Heart left ventricle (tissue), 13 donors: ENCODE measurements at regions not wholly inside any gene's neighbourhood (a gene's known extent, or its start where the extent isn't known, plus 50 kb on each side); places are given as distances from the start of the nearest gene placed in this dataset.

Experiments
- CTCF ChIP-seq, 12 donors: fragments of 200-600 bp; sonication (generic) in 4 of 12; IDR thresholded peaks; one replicate each; pipeline versions ENCODE4 v1.5.0 to v1.8.0; 2018 to 2022; ENCODE audit warnings: antibody characterized with exemption in 12 of 12, mild to moderate bottlenecking in 5 of 12
- POLR2A ChIP-seq, 2 donors: fragments of 450-650 bp; IDR thresholded peaks; one replicate each; pipeline ENCODE4 v1.6.1; 2017; ENCODE audit warnings: antibody characterized with exemption in 2 of 2, mild to moderate bottlenecking in 2 of 2, moderate library complexity in 2 of 2
- donor health status: ischemic (EF 13 %, LVEDD 7.1; RV severe dilation, severe dysfunction).
- donor health status: DM: no; HTN: yes; CAD: no.
- donor health status: DM: no; HTN: no; CAD: no.
- donor health status: ischemic (EF 25% LVEDD 6.9; RV normal size, moderate dysfunction).
- donor health status: ischemic (EF 25% LVEDD 5.7; RV mildly dilated, moderate dysfunction).
- donor health status: ischemic (EF 35%, LVEDD 5.7; RV mildly dilated, moderate dysfunction).
- donor health status: nonischemic (EF 11% LVEDD 7.7; RV severe dilation, severe dysfunction).
- donor health status: DM: yes; HTN: yes; CAD: no.
- donor health status: PGD.
- donor health status: ischemic (EF 29% LVEDD 5.4; RV normal size, mild dysfunction).
- donor health status: nonischemic (EF 23%, LVEDD 6.1; RV moderate dilation, normal function).

- TF ChIP-seq CTCF (IDR thresholded peaks at IDR 0.05): no peak
- TF ChIP-seq POLR2A (IDR thresholded peaks at IDR 0.05): no peak
Observed at GRCh38 chr5:73375949-73376348, 72.6 kb downstream of the FOXD1 start.
